GM12878 (cell line): ENCODE measurements at regions not wholly inside any gene's neighbourhood (a gene's known extent, or its start where the extent isn't known, plus 50 kb on each side); places are given as distances from the start of the nearest gene placed in this dataset.

Source experiments
- ATAC-seq: fragments of 200-7000 bp; cut with Tn5 transposase; 3 replicates; pipeline ENCODE4 v1.9.1; 2020; ENCODE audit warnings: mild to moderate bottlenecking, moderate library complexity
- BruUV-seq: library from RNA; stranded (reverse); fragments of 400-500 nt; replicated peaks from 2 replicates; lab custom pipeline; 2021; lab: Mats Ljungman, UMichigan
- CTCF ChIA-PET: fragments of 300-600 bp; sonication (Branson Sonifier 250); formaldehyde crosslinking; extraction: SDS; loops from one replicate; lab custom pipeline; 2021; ENCODE audit warnings: inconsistent platforms; lab: Yijun Ruan, JAX
- POLR2A ChIA-PET: fragments of 350-600 bp; formaldehyde crosslinking; extraction: SDS; loops from one replicate; lab custom pipeline; 2021; ENCODE audit warnings: inconsistent platforms; lab: Charles Lee
- RAD21 ChIA-PET: fragments of 300-600 bp; sonication (Branson Sonifier 250); formaldehyde crosslinking; loops from one replicate; lab custom pipeline; 2023; ENCODE audit warnings: antibody characterized with exemption; ENCODE audit not compliant: unreplicated experiment; lab: Charles Lee
- SMC1A ChIA-PET: fragments of 300-600 bp; sonication (Branson Sonifier 250); formaldehyde crosslinking; loops from one replicate; lab custom pipeline; 2023; ENCODE audit not compliant: unreplicated experiment, uncharacterized antibody; lab: Charles Lee
- DNase-seq: peaks from one replicate; pipeline ENCODE4 v3.0.0-alpha.2; 2011; ENCODE audit warnings: low read depth, low spot score
- FAIRE-seq: peaks from 3 replicates; lab custom pipeline; 2011; peaks lifted over from hg19 to GRCh38; lab: Jason Lieb, UNC
- H2AFZ ChIP-seq: 2 replicates; pipeline ENCODE4 v1.6.0; 2011; ENCODE audit warnings: low read depth, low read length, control low read depth; ENCODE audit not compliant: control insufficient read depth
- H3K27ac ChIP-seq: 2 replicates; pipeline ENCODE4 v1.5.1; 2011; ENCODE audit warnings: control low read depth; ENCODE audit not compliant: control insufficient read depth, insufficient read depth
- H3K27me3 ChIP-seq, 2 experiments: replicated peaks in 1 of 2; 2 replicates each; pipeline versions ENCODE4 v1.6.0 to v1.6.1; 2011; ENCODE audit warnings: low read length in 1 of 2; ENCODE audit not compliant: control insufficient read depth in 2 of 2, insufficient read depth in 2 of 2
- H3K36me3 ChIP-seq, 2 experiments: 2 replicates each; pipeline ENCODE4 v1.5.1; 2011; ENCODE audit warnings: low read length in 1 of 2; ENCODE audit not compliant: control insufficient read depth in 2 of 2, insufficient read depth in 2 of 2
- H3K4me1 ChIP-seq: 2 replicates; pipeline ENCODE4 v1.6.1; 2011; ENCODE audit warnings: mild to moderate bottlenecking, low read length, moderate library complexity, mixed read lengths; ENCODE audit not compliant: control insufficient read depth, insufficient read depth
- H3K4me2 ChIP-seq: 2 replicates; pipeline ENCODE4 v1.6.0; 2011; ENCODE audit warnings: control low read depth; ENCODE audit not compliant: control insufficient read depth, insufficient read depth
- H3K4me3 ChIP-seq: fragments of 200-600 bp; sonication (generic); 2 replicates; pipeline ENCODE4 v1.5.1; 2016
- H3K79me2 ChIP-seq: 2 replicates; pipeline ENCODE4 v1.6.0; 2011; ENCODE audit warnings: low read length; ENCODE audit not compliant: control insufficient read depth, insufficient read depth
- H3K9ac ChIP-seq: 2 replicates; pipeline ENCODE4 v1.8.0; 2011; ENCODE audit warnings: low read length, control low read depth, mixed read lengths; ENCODE audit not compliant: control insufficient read depth, insufficient read depth
- H3K9me3 ChIP-seq: replicated peaks from 3 replicates; pipeline ENCODE4 v1.5.1; 2011; ENCODE audit warnings: mild to moderate bottlenecking, low read length; ENCODE audit not compliant: control insufficient read depth, insufficient read depth
- H4K20me1 ChIP-seq: 2 replicates; pipeline ENCODE4 v1.6.0; 2011; ENCODE audit not compliant: control insufficient read depth, insufficient read depth
- BACH1 ChIP-seq: fragments of 450-650 bp; IDR thresholded peaks from 2 replicates; pipeline ENCODE4 v1.6.1; 2017; ENCODE audit warnings: mild to moderate bottlenecking, borderline replicate concordance
- BRCA1 ChIP-seq: IDR thresholded peaks from 2 replicates; pipeline ENCODE4 v1.6.1; 2011; ENCODE audit warnings: low read depth, low read length, improper control_type of control experiment
- CHD1 ChIP-seq: IDR thresholded peaks from 2 replicates; pipeline ENCODE4 v1.6.1; 2012; ENCODE audit warnings: low read depth, low read length, improper control_type of control experiment
- CREB1 ChIP-seq: IDR thresholded peaks from 2 replicates; pipeline ENCODE4 v1.6.1; 2012; ENCODE audit warnings: low read depth, mild to moderate bottlenecking, inconsistent platforms
- EGR1 ChIP-seq, 2 experiments: IDR thresholded peaks; 1 replicate in 1 of 2; 2 replicates in 1 of 2; pipeline ENCODE4 v1.6.1; 2011 to 2012; ENCODE audit warnings: low read depth in 2 of 2, low read length in 2 of 2, borderline replicate concordance in 1 of 2, mild to moderate bottlenecking in 1 of 2, moderate library complexity in 1 of 2
- EP300 ChIP-seq, 2 experiments: fragments of 150-350 bp in 1 of 2; IDR thresholded peaks; 2 replicates each; pipeline ENCODE4 v1.6.1; 2011 to 2012; ENCODE audit warnings: low read depth in 2 of 2, low read length in 2 of 2, borderline replicate concordance in 1 of 2, improper control_type of control experiment in 1 of 2, inconsistent platforms in 1 of 2; ENCODE audit not compliant: control insufficient read depth in 1 of 2
- IRF4 ChIP-seq: IDR thresholded peaks from 2 replicates; pipeline ENCODE4 v1.6.1; 2011; ENCODE audit warnings: low read depth, low read length
- JUND ChIP-seq: IDR thresholded peaks from 2 replicates; pipeline ENCODE4 v1.6.1; 2012; ENCODE audit warnings: low read depth, mild to moderate bottlenecking, low read length, improper control_type of control experiment, moderate library complexity
- MEF2A ChIP-seq: IDR thresholded peaks from 2 replicates; pipeline ENCODE4 v1.6.1; 2011; ENCODE audit warnings: low read depth, mild to moderate bottlenecking, low read length, moderate library complexity; ENCODE audit not compliant: insufficient read depth
- MTA2 ChIP-seq: fragments of 450-650 bp; IDR thresholded peaks from 2 replicates; pipeline ENCODE4 v1.6.1; 2016; ENCODE audit warnings: low read depth, mild to moderate bottlenecking, moderate library complexity
- MYC ChIP-seq: IDR thresholded peaks from 2 replicates; pipeline ENCODE4 v1.6.1; 2011; ENCODE audit warnings: mild to moderate bottlenecking, low read length, moderate library complexity, inconsistent platforms; ENCODE audit not compliant: insufficient read depth, insufficient replicate concordance, insufficient read length, severe bottlenecking
- NR2C2 ChIP-seq: IDR thresholded peaks from 2 replicates; pipeline ENCODE4 v1.6.1; 2011; ENCODE audit warnings: borderline replicate concordance, low read depth; ENCODE audit not compliant: control insufficient read depth, insufficient read length
- RAD21 ChIP-seq: IDR thresholded peaks from 2 replicates; pipeline ENCODE4 v1.6.1; 2011; ENCODE audit warnings: mild to moderate bottlenecking, low read depth, low read length, moderate library complexity; ENCODE audit not compliant: insufficient read depth
- SIN3A ChIP-seq: IDR thresholded peaks from 2 replicates; pipeline ENCODE4 v1.6.1; 2012; ENCODE audit warnings: low read depth, low read length, improper control_type of control experiment
- SMC3 ChIP-seq: IDR thresholded peaks from 2 replicates; pipeline ENCODE4 v1.6.1; 2011; ENCODE audit warnings: low read length, improper control_type of control experiment, borderline replicate concordance
- YBX1 ChIP-seq: fragments of 450-650 bp; IDR thresholded peaks from 2 replicates; pipeline ENCODE4 v1.6.1; 2016; ENCODE audit warnings: antibody characterized with exemption
- ZNF207 ChIP-seq: fragments of 450-650 bp; IDR thresholded peaks from 2 replicates; pipeline ENCODE4 v1.6.1; 2014; ENCODE audit warnings: antibody characterized with exemption, mild to moderate bottlenecking, borderline replicate concordance
- WGBS: methylation state at CpG from one replicate; pipeline ENCODE4 v1.1.6; 2016; ENCODE audit warnings: low lambda C conversion rate; ENCODE audit not compliant: insufficient replicate concordance, insufficient coverage; ENCODE audit errors: missing lambda C conversion rate; 5-methylcytosine and 5-hydroxymethylcytosine counted together
- in situ Hi-C: fragments of 300-500 bp; cut with MboI; formaldehyde crosslinking; loops from 9 replicates; pipeline ENCODE4 v1.14.3; 2018; ENCODE audit warnings: mixed read lengths
- intact Hi-C: fragments of 100-400 bp; cut with micrococcal nuclease; formaldehyde crosslinking; loops from one replicate; pipeline ENCODE4 v1.14.2; 2022; ENCODE audit not compliant: unreplicated experiment
- TF ChIP-seq, protein P1 (sequence below): fragments of 450-650 bp; IDR thresholded peaks from 2 replicates; pipeline ENCODE4 v1.6.1; 2016; ENCODE audit warnings: mild to moderate bottlenecking
- TF ChIP-seq, protein P2 (sequence below): fragments of 450-650 bp; IDR thresholded peaks from 2 replicates; pipeline ENCODE4 v1.6.1; 2018; ENCODE audit warnings: borderline replicate concordance, mild to moderate bottlenecking; ENCODE audit not compliant: partially characterized antibody
- TF ChIP-seq, protein P3 (sequence below): IDR thresholded peaks from 2 replicates; pipeline ENCODE4 v1.6.1; 2011; ENCODE audit warnings: low read depth, low read length, improper control_type of control experiment, borderline replicate concordance

DNA sequence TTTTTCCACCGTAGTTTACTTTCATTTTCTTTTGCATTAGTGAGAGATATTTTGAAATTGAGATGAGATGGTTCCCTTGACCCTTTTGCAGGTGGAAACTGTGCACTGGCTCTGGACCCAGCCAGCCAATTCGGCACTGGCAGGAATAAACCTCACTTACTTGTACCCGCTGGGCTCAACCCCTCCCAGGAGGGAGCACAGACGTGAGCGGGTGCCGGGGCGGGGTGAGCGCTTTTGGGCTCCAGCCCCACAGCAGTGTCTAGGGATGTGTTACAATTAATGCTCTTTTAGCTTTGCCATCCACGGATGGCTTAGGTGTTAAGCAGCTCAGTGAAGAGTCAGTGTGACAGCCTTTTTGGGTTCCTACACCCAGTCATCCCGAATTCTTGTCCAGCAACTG is 766.1 kb upstream of the CHD1 start (continued):
- TF ChIP-seq MEF2A (no peak), EP300 (IDR thresholded peaks at IDR 0.05; ENCODE audit: borderline replicate concordance in 1 of 2, control insufficient read depth in 1 of 2, low read depth in 2 of 2, low read length in 2 of 2) (no peak), CHD1 (no peak), YBX1 (no peak)

DNA sequence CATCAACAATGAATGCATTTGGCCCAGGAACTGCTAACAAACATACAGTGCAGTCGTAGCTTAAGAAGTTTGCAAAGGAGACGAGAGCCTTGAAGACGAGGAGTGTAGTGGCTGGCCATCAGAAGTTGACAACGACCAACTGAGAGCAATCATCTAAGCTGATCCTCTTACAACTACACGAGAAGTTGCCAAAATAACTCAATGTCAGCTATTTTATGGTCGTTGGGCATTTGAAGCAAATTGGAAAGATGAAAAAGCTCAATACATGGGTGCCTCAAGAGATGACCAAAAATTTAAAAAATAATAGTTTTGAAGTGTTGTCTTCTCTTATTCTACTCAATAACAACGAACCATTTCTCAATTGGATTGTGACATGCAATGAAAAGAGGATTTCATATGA is 757.7 kb upstream of the CHD1 start:
- H3K27me3 ChIP-seq = no peaks in the 10 kb centered on the region
- no peak for FAIRE-seq
- no peak overlapping the region for H3K9ac ChIP-seq
- RAD21 ChIA-PET = no interaction called here
- H3K79me2 ChIP-seq = no peaks in the 10 kb centered on the region
- H3K4me2 ChIP-seq = no peak overlapping the region
- WGBS = 0% methylated on average over 7 of the region's 7 CpGs
- intact Hi-C loops = no loop called here
- TF ChIP-seq BRCA1 (no peak), MYC (no peak), NR2C2 (no peak), CREB1 (no peak), IRF4 (no peak), JUND (no peak), SIN3A (no peak), RAD21 (no peak), SMC3 (no peak), ZNF207 (no peak), MTA2 (no peak), BACH1 (no peak), EGR1 (IDR thresholded peaks at IDR 0.05; ENCODE audit: borderline replicate concordance in 1 of 2, low read depth in 2 of 2, low read length in 2 of 2) (no peak)
- TF ChIP-seq, protein P1, sequence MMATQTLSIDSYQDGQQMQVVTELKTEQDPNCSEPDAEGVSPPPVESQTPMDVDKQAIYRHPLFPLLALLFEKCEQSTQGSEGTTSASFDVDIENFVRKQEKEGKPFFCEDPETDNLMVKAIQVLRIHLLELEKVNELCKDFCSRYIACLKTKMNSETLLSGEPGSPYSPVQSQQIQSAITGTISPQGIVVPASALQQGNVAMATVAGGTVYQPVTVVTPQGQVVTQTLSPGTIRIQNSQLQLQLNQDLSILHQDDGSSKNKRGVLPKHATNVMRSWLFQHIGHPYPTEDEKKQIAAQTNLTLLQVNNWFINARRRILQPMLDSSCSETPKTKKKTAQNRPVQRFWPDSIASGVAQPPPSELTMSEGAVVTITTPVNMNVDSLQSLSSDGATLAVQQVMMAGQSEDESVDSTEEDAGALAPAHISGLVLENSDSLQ = no peak
- TF ChIP-seq, protein P2, sequence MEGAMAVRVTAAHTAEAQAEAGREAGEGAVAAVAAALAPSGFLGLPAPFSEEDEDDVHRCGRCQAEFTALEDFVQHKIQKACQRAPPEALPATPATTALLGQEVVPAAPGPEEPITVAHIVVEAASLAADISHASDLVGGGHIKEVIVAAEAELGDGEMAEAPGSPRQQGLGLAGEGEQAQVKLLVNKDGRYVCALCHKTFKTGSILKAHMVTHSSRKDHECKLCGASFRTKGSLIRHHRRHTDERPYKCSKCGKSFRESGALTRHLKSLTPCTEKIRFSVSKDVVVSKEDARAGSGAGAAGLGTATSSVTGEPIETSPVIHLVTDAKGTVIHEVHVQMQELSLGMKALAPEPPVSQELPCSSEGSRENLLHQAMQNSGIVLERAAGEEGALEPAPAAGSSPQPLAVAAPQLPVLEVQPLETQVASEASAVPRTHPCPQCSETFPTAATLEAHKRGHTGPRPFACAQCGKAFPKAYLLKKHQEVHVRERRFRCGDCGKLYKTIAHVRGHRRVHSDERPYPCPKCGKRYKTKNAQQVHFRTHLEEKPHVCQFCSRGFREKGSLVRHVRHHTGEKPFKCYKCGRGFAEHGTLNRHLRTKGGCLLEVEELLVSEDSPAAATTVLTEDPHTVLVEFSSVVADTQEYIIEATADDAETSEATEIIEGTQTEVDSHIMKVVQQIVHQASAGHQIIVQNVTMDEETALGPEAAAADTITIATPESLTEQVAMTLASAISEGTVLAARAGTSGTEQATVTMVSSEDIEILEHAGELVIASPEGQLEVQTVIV = no peak
- TF ChIP-seq, protein P3, sequence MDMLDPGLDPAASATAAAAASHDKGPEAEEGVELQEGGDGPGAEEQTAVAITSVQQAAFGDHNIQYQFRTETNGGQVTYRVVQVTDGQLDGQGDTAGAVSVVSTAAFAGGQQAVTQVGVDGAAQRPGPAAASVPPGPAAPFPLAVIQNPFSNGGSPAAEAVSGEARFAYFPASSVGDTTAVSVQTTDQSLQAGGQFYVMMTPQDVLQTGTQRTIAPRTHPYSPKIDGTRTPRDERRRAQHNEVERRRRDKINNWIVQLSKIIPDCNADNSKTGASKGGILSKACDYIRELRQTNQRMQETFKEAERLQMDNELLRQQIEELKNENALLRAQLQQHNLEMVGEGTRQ = no peak
- no peak overlapping the region for H3K4me3 ChIP-seq
- no TSS peak for BruUV-seq
- H3K4me1 ChIP-seq = no peaks in the 10 kb centered on the region
- H4K20me1 ChIP-seq = no peaks in the 10 kb centered on the region
- no peak for DNase-seq
- CTCF ChIA-PET = no interaction called here
- no peaks in the 10 kb centered on the region for H3K36me3 ChIP-seq
- ATAC-seq = no peak
- SMC1A ChIA-PET = no interaction called here
- in situ Hi-C loops = no loop called here
- no peak overlapping the region for H3K27ac ChIP-seq
- POLR2A ChIA-PET = no interaction called here
- H2AFZ ChIP-seq = no peak overlapping the region
- no peaks in the 10 kb centered on the region for H3K9me3 ChIP-seq
